ENCODE measurements at regions not wholly inside any gene's neighbourhood (a gene's known extent, or its start where the extent isn't known, plus 50 kb on each side); places are given as distances from the start of the nearest gene placed in this dataset.

- TF ChIP-seq SIN3A (IDR thresholded peaks at IDR 0.05; ENCODE audit: borderline replicate concordance, insufficient read depth, low read length) (no peak), TAF1 (IDR thresholded peaks at IDR 0.05; ENCODE audit: borderline replicate concordance, insufficient read depth, low read length) (no peak), FOXP2 (optimal IDR thresholded peaks at IDR 0.05; ENCODE audit: borderline replicate concordance, extremely low read depth, extremely low read length, insufficient read depth) (no peak), REST (IDR thresholded peaks at IDR 0.05; ENCODE audit: insufficient read depth in 1 of 2, low read depth in 2 of 2, low read length in 2 of 2) (no peak), POLR2AphosphoS5 (IDR thresholded peaks at IDR 0.05; ENCODE audit: low read depth, low read length) (no peak)
These were observed 82.0 kb downstream of the CTAGE1 start for GRCh38 chr18:22335731-22336198.

GRCh38 chr18:22334567-22334966 is 83.1 kb downstream of the CTAGE1 start:
- no peak for TF ChIP-seq TAF1 (IDR thresholded peaks at IDR 0.05; ENCODE audit: borderline replicate concordance, insufficient read depth, low read length)
- no peak for TF ChIP-seq REST (IDR thresholded peaks at IDR 0.05; ENCODE audit: insufficient read depth in 1 of 2, low read depth in 2 of 2, low read length in 2 of 2)

GRCh38 chr18:22332590-22332989 is 85.1 kb downstream of the CTAGE1 start:
- TF ChIP-seq POLR2AphosphoS5 (IDR thresholded peaks at IDR 0.05; ENCODE audit: low read depth, low read length), result no peak
- TF ChIP-seq REST (IDR thresholded peaks at IDR 0.05; ENCODE audit: insufficient read depth in 1 of 2, low read depth in 2 of 2, low read length in 2 of 2), result no peak
- TF ChIP-seq SIN3A (IDR thresholded peaks at IDR 0.05; ENCODE audit: borderline replicate concordance, insufficient read depth, low read length), result no peak
- no peak for TF ChIP-seq TAF1 (IDR thresholded peaks at IDR 0.05; ENCODE audit: borderline replicate concordance, insufficient read depth, low read length)
- no peak for TF ChIP-seq FOXP2 (optimal IDR thresholded peaks at IDR 0.05; ENCODE audit: borderline replicate concordance, extremely low read depth, extremely low read length, insufficient read depth)

GRCh38 chr18:22330508-22330907 is 87.2 kb downstream of the CTAGE1 start:
- TF ChIP-seq REST (IDR thresholded peaks at IDR 0.05; ENCODE audit: insufficient read depth in 1 of 2, low read depth in 2 of 2, low read length in 2 of 2) (no peak), SIN3A (IDR thresholded peaks at IDR 0.05; ENCODE audit: borderline replicate concordance, insufficient read depth, low read length) (no peak), POLR2AphosphoS5 (IDR thresholded peaks at IDR 0.05; ENCODE audit: low read depth, low read length) (no peak), TAF1 (IDR thresholded peaks at IDR 0.05; ENCODE audit: borderline replicate concordance, insufficient read depth, low read length) (no peak), FOXP2 (optimal IDR thresholded peaks at IDR 0.05; ENCODE audit: borderline replicate concordance, extremely low read depth, extremely low read length, insufficient read depth) (no peak)

GRCh38 chr18:22325396-22325795 is 92.3 kb downstream of the CTAGE1 start:
- TF ChIP-seq REST (IDR thresholded peaks at IDR 0.05; ENCODE audit: insufficient read depth in 1 of 2, low read depth in 2 of 2, low read length in 2 of 2) (no peak), POLR2AphosphoS5 (IDR thresholded peaks at IDR 0.05; ENCODE audit: low read depth, low read length) (no peak), SIN3A (IDR thresholded peaks at IDR 0.05; ENCODE audit: borderline replicate concordance, insufficient read depth, low read length) (no peak)
